ENCODE measurements at regions not wholly inside any gene's neighbourhood (a gene's known extent, or its start where the extent isn't known, plus 50 kb on each side); places are given as distances from the start of the nearest gene placed in this dataset.

- TF ChIP-seq EZH2 (IDR thresholded peaks at IDR 0.05; ENCODE audit: low read depth): no peak
- TF ChIP-seq, protein P1, sequence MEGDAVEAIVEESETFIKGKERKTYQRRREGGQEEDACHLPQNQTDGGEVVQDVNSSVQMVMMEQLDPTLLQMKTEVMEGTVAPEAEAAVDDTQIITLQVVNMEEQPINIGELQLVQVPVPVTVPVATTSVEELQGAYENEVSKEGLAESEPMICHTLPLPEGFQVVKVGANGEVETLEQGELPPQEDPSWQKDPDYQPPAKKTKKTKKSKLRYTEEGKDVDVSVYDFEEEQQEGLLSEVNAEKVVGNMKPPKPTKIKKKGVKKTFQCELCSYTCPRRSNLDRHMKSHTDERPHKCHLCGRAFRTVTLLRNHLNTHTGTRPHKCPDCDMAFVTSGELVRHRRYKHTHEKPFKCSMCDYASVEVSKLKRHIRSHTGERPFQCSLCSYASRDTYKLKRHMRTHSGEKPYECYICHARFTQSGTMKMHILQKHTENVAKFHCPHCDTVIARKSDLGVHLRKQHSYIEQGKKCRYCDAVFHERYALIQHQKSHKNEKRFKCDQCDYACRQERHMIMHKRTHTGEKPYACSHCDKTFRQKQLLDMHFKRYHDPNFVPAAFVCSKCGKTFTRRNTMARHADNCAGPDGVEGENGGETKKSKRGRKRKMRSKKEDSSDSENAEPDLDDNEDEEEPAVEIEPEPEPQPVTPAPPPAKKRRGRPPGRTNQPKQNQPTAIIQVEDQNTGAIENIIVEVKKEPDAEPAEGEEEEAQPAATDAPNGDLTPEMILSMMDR (conservative IDR thresholded peaks at IDR 0.05): no peak
Observed at GRCh38 chr17:77540531-77540930, 399.8 kb downstream of the SEC14L1 start.
